ENCODE measurements at regions not wholly inside any gene's neighbourhood (a gene's known extent, or its start where the extent isn't known, plus 50 kb on each side); places are given as distances from the start of the nearest gene placed in this dataset.

DNA sequence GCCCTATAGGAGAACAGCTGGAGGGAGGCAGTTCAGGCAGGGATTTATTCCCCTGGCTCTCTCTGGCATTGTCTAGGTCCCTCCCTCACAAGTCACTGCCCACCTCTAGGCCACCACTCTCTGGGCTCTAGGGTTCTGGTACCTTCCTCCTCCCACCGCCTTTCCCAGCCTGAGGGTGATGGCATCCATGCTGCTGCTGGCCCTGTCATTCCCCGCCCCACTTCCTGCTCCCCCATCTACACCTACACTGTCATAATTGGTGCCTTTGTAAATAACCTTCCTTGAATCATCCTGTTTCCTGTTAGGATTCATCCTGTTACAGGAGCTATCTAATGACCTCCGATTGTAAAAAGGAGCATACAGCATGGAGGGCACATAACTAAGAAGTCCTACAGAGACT lies 303.3 kb upstream of the COBL start:
- DNase-seq (ENCODE audit: low read depth), result no peak
- TF ChIP-seq, protein P1, sequence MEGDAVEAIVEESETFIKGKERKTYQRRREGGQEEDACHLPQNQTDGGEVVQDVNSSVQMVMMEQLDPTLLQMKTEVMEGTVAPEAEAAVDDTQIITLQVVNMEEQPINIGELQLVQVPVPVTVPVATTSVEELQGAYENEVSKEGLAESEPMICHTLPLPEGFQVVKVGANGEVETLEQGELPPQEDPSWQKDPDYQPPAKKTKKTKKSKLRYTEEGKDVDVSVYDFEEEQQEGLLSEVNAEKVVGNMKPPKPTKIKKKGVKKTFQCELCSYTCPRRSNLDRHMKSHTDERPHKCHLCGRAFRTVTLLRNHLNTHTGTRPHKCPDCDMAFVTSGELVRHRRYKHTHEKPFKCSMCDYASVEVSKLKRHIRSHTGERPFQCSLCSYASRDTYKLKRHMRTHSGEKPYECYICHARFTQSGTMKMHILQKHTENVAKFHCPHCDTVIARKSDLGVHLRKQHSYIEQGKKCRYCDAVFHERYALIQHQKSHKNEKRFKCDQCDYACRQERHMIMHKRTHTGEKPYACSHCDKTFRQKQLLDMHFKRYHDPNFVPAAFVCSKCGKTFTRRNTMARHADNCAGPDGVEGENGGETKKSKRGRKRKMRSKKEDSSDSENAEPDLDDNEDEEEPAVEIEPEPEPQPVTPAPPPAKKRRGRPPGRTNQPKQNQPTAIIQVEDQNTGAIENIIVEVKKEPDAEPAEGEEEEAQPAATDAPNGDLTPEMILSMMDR (IDR thresholded peaks at IDR 0.05; ENCODE audit: insufficient read depth, low read depth, low read length, missing control alignments), result no peak

DNA sequence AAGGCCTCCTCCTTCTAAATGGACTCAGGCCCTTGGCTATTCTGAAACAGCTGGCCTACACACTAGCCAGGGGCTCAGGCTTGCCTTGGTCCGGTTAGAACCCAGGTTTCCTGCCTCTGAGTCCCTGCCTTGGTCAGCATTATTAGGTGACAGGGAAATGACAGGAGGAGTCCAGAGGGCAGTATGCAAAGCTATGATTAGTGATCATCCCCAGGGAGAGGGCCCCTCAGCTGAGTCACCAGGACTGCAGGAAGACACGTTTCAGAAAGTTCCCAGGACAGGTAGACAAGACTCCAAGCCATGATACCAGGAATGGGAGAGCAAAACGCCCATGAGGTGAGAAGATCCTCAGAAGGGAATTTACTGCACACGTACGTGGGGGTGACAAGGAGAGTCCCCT lies 301.1 kb upstream of the COBL start:
- TF ChIP-seq, protein P1 (IDR thresholded peaks at IDR 0.05; ENCODE audit: insufficient read depth, low read depth, low read length, missing control alignments), result no peak
- no peak for DNase-seq (ENCODE audit: low read depth)
- H3K4me3 ChIP-seq (ENCODE audit: low read depth, low read length), result no peak overlapping the region

More for the DNA sequence above, 303.3 kb upstream of the COBL start:
- no peak overlapping the region for H3K4me3 ChIP-seq (ENCODE audit: low read depth, low read length)

DNA sequence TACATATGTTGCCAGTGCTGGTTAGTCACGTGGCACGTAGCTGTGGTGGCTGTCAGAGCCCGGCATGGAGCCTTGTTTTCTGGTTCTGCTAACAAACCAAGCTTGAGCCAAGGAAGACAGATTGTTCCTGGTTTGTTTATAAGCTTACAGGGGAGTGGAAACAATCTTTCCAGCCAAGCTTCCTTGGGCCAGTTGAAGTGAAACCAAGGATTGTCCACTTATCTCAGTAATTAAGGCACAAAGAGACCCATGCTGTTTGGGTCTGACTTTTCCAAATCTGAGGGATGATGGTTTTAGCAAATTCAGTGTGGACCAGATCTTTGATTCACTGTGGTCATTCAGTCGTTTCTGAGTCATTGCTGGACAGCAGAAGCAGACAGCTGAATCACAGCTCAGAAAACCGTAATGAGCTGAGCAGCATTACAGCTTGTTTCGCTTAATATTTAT lies 297.3 kb upstream of the COBL start:
- TF ChIP-seq, protein P1 (IDR thresholded peaks at IDR 0.05; ENCODE audit: insufficient read depth, low read depth, low read length, missing control alignments), result no peak
- DNase-seq (ENCODE audit: low read depth), result no peak
- H3K4me3 ChIP-seq (ENCODE audit: low read depth, low read length), result no peak overlapping the region

DNA sequence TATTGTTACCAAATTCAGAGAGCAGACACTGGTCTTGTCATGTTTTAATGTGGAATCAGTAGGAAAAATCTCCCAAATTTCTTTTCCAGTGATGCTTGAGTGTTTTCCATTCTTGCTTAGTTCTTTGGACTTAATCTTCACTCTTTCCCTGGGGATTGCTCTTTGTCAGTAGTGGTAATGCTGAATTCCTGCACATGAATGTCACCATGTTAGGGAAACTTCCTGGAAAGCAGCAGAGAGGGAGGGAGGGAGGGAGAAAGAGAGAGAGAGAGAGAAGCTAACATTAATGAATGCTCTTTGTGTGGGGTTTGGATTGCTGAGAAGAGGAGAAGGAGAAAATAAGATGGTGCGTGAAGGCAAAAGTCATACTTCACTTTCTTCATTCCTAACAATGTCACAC lies 295.3 kb upstream of the COBL start:
- TF ChIP-seq, protein P1 (IDR thresholded peaks at IDR 0.05; ENCODE audit: insufficient read depth, low read depth, low read length, missing control alignments), result no peak
- no peak overlapping the region for H3K4me3 ChIP-seq (ENCODE audit: low read depth, low read length)
- DNase-seq (ENCODE audit: low read depth), result no peak

DNA sequence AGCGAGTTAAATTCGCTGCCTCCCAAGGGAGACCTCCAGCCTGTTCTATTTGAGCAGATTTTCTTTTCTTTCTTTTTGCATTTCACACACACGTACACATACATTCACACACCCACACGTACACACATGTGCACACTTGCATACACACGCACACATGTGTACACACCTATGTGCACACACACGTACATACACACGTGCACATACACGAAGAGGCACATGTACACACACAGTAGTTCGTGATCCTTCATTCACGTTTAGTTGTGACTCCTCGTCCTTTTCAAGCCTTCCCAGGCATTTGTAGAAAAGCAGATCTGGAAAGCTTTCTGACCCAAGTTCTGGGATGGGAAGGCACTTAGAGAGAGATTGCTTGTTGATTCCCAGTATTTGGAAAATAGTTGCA lies 290.8 kb upstream of the COBL start:
- no peak overlapping the region for H3K4me3 ChIP-seq (ENCODE audit: low read depth, low read length)
- TF ChIP-seq, protein P1 (IDR thresholded peaks at IDR 0.05; ENCODE audit: insufficient read depth, low read depth, low read length, missing control alignments), result no peak
- no peak for DNase-seq (ENCODE audit: low read depth)

DNA sequence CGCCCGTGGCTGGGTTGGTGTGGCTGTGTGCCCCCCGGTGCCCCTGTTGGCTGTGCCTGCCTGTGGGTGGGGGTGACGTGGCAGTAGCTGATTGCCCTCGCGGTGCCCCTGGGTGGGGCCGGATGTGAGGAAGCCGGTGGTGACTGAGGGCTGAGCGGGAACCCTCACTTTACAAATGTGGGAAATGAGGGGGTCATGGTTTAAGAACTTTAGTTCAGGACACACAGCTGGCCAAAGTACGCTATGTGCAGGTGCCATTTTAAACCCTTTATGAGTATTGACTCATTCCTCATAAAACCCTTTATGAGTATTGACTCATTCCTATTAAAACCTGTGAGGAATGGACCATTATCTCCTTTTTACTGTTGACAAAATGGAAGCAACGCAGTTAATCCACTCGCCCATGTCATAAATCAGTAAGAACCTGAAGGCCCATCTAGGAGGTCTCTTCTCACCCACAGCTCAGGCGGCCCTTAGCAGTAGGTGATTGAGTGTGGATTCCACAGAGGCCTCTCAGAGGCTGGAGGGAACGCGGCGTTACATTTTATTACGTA lies 290.1 kb upstream of the COBL start:
- TF ChIP-seq, protein P1 (IDR thresholded peaks at IDR 0.05; ENCODE audit: insufficient read depth, low read depth, low read length, missing control alignments), result no peak
- no peak for DNase-seq (ENCODE audit: low read depth)
- H3K4me3 ChIP-seq (ENCODE audit: low read depth, low read length), result no peak overlapping the region

DNA sequence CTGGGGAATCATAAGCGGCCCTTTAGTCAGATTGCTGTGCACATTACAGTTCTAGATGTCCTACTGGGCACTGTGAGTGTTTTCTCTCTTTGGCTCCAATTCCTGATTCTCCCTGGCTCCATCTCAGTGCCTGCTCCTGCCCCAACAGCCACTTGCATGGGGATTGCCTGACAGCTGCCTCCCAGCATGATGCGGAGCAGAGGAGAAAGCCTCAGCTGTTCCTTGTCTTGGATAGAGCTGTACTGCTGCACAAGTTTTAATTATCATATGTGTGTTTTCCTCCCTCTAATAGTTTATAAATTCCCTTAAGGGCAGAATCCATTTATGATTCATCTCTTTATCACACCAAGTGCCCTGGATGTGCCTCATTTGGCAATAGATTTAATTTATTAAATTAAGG lies 285.8 kb upstream of the COBL start:
- no peak overlapping the region for H3K4me3 ChIP-seq (ENCODE audit: low read depth, low read length)
- TF ChIP-seq, protein P1 (IDR thresholded peaks at IDR 0.05; ENCODE audit: insufficient read depth, low read depth, low read length, missing control alignments), result no peak
- DNase-seq (ENCODE audit: low read depth), result no peak

Data from GM12865 (cell line).